B cell (primary cell): ENCODE measurements at regions not wholly inside any gene's neighbourhood (a gene's known extent, or its start where the extent isn't known, plus 50 kb on each side); places are given as distances from the start of the nearest gene placed in this dataset.

ENCODE experiments used
- ATAC-seq: fragments of 200-7000 bp; cut with Tn5 transposase; one replicate; pipeline ENCODE4 v1.10.0; 2021; ENCODE audit warnings: low read depth, mild to moderate bottlenecking, moderate number of reproducible peaks, moderate library complexity
- CTCF ChIA-PET: fragments of 350-600 bp; sonication (Branson Sonifier 250); formaldehyde crosslinking; loops from one replicate; lab custom pipeline; 2021; ENCODE audit warnings: antibody characterized with exemption, inconsistent platforms; lab: Charles Lee
- POLR2A ChIA-PET: fragments of 350-600 bp; sonication (Branson Sonifier 250); formaldehyde crosslinking; loops from one replicate; lab custom pipeline; 2021; ENCODE audit warnings: antibody characterized with exemption; lab: Charles Lee
- DNase-seq: peaks from one replicate; pipeline ENCODE4 v3.0.0; 2013
- H2AFZ ChIP-seq: 2 replicates; pipeline ENCODE4 v1.6.1; 2012; ENCODE audit warnings: mild to moderate bottlenecking, low read depth, low read length; ENCODE audit not compliant: insufficient read depth, poor library complexity, severe bottlenecking
- H3K27ac ChIP-seq, 2 donors: 1 replicate in 1 of 2; 2 replicates in 1 of 2; pipeline ENCODE4 v1.5.1; 2012 to 2013; ENCODE audit warnings: low read length in 2 of 2, mild to moderate bottlenecking in 2 of 2, moderate library complexity in 1 of 2
- H3K27me3 ChIP-seq, 4 experiments: fragments of 200-600 bp in 1 of 4; sonication (generic) in 1 of 4; replicated peaks in 1 of 4; 1 replicate in 2 of 4; 2 replicates in 2 of 4; pipeline versions ENCODE4 v1.6.1 to v1.7.0; 2013 to 2016; ENCODE audit warnings: low read length in 3 of 4, mild to moderate bottlenecking in 2 of 4, mixed read lengths in 1 of 4, moderate library complexity in 1 of 4; ENCODE audit not compliant: insufficient read depth in 4 of 4, control insufficient read depth in 3 of 4; ENCODE audit errors: control extremely low read depth in 1 of 4
- H3K36me3 ChIP-seq, 2 experiments: replicated peaks in 1 of 2; 1 replicate in 1 of 2; 2 replicates in 1 of 2; pipeline versions ENCODE4 v1.6.1 to v1.7.1; 2013; ENCODE audit warnings: low read length in 1 of 2; ENCODE audit not compliant: insufficient read depth in 2 of 2, control insufficient read depth in 1 of 2; ENCODE audit errors: control extremely low read depth in 1 of 2, extremely low read depth in 1 of 2
- H3K4me1 ChIP-seq, 2 donors: fragments of 200-600 bp in 1 of 2; sonication (generic) in 1 of 2; 1 replicate in 1 of 2; 2 replicates in 1 of 2; pipeline versions ENCODE4 v1.5.1 to v1.6.1; 2013 to 2017; ENCODE audit warnings: low read length in 2 of 2; ENCODE audit not compliant: control insufficient read depth in 2 of 2, insufficient read depth in 2 of 2
- H3K4me2 ChIP-seq: replicated peaks from 2 replicates; pipeline ENCODE3; 2012; ENCODE audit warnings: mild to moderate bottlenecking, low read depth, low read length; ENCODE audit not compliant: poor library complexity, severe bottlenecking
- H3K4me3 ChIP-seq, 5 experiments: fragments of 200-600 bp in 1 of 5; sonication (generic) in 1 of 5; 1 replicate in 3 of 5; 2 replicates in 2 of 5; pipeline versions ENCODE4 v1.5.1 to v1.7.0; 2011 to 2016; ENCODE audit warnings: low read length in 4 of 5, mild to moderate bottlenecking in 4 of 5, low read depth in 2 of 5, control low read depth in 1 of 5, moderate library complexity in 1 of 5; ENCODE audit not compliant: insufficient read depth in 1 of 5; ENCODE audit errors: control extremely low read depth in 1 of 5, extremely low read depth in 1 of 5
- H3K79me2 ChIP-seq: fragments of 200-600 bp; sonication (generic); one replicate; pipeline ENCODE4 v1.6.0; 2016; ENCODE audit warnings: low read length; ENCODE audit not compliant: control insufficient read depth, insufficient read depth
- H3K9ac ChIP-seq: fragments of 200-600 bp; sonication (generic); 2 replicates; pipeline ENCODE4 v1.6.1; 2017; ENCODE audit warnings: mild to moderate bottlenecking, low read length, moderate library complexity
- H3K9me3 ChIP-seq, 3 donors: one replicate each; pipeline versions ENCODE4 v1.6.1 to v1.7.1; 2013; ENCODE audit warnings: low read length in 2 of 3; ENCODE audit not compliant: control insufficient read depth in 2 of 3, insufficient read depth in 1 of 3; ENCODE audit errors: control extremely low read depth in 1 of 3
- H4K20me1 ChIP-seq: 2 replicates; pipeline ENCODE4 v1.6.0; 2012; ENCODE audit warnings: mild to moderate bottlenecking, low read length; ENCODE audit not compliant: insufficient read depth, control insufficient read depth, poor library complexity, severe bottlenecking
- H3K27ac Mint-ChIP-seq: one replicate; pipeline ENCODE4 v1.8.0; 2021; ENCODE audit warnings: mixed read lengths
- H3K27me3 Mint-ChIP-seq: one replicate; pipeline ENCODE4 v1.8.0; 2021; ENCODE audit warnings: mixed read lengths
- H3K4me1 Mint-ChIP-seq: one replicate; pipeline ENCODE4 v1.8.0; 2021; ENCODE audit warnings: mixed read lengths
- H3K4me3 Mint-ChIP-seq: one replicate; pipeline ENCODE4 v1.8.0; 2021; ENCODE audit warnings: mixed read lengths
- H3K9me3 Mint-ChIP-seq: one replicate; pipeline ENCODE4 v1.8.0; 2022; ENCODE audit warnings: mixed read lengths; ENCODE audit not compliant: insufficient read depth
- CTCF ChIP-seq: fragments of 200-600 bp; IDR thresholded peaks from one replicate; pipeline ENCODE4 v1.8.0; 2022; ENCODE audit warnings: antibody characterized with exemption, mild to moderate bottlenecking
- EZH2 ChIP-seq: IDR thresholded peaks from 2 replicates; pipeline ENCODE4 v1.6.1; 2012; ENCODE audit warnings: borderline replicate concordance, low read depth, mild to moderate bottlenecking, moderate library complexity, low read length; ENCODE audit not compliant: insufficient read depth, poor library complexity, severe bottlenecking
- WGBS: methylation state at CpG from one replicate; pipeline ENCODE4 v1.1.5; 2013; ENCODE audit warnings: missing lambda C conversion rate; ENCODE audit not compliant: insufficient coverage; 5-methylcytosine and 5-hydroxymethylcytosine counted together
- intact Hi-C: fragments of 100-400 bp; cut with micrococcal nuclease; formaldehyde crosslinking; loops from one replicate; pipeline ENCODE4 v1.10.0; 2022

GRCh38 chr6:45780523-45780922, 235.1 kb downstream of the CLIC5 start:
- Histone ChIP-seq H3K4me1 (no peaks in the 10 kb centered on the region), H3K4me2 (no peak overlapping the region), H4K20me1 (no peaks in the 10 kb centered on the region), H3K36me3 (no peaks in the 10 kb centered on the region), H3K9ac (no peak overlapping the region), H3K27me3 (no peaks in the 10 kb centered on the region), H3K27ac (no peak overlapping the region), H2AFZ (no peak overlapping the region), H3K79me2 (no peaks in the 10 kb centered on the region), H3K9me3 (no peaks in the 10 kb centered on the region), H3K4me3 (no peak overlapping the region)
- 92% methylated on average over 2 of the region's 2 CpGs for WGBS
- CTCF ChIA-PET, result no interaction called here
- no peak for TF ChIP-seq EZH2
- no peak for TF ChIP-seq CTCF
- ATAC-seq, result no peak
- Mint-ChIP-seq H3K4me3 (no peak overlapping the region), H3K27ac (no peak overlapping the region), H3K27me3 (no peaks in the 10 kb centered on the region), H3K9me3 (no peaks in the 10 kb centered on the region), H3K4me1 (no peaks in the 10 kb centered on the region)
- intact Hi-C loops, result no loop called here
- POLR2A ChIA-PET, result no interaction called here
- no peak for DNase-seq

DNA sequence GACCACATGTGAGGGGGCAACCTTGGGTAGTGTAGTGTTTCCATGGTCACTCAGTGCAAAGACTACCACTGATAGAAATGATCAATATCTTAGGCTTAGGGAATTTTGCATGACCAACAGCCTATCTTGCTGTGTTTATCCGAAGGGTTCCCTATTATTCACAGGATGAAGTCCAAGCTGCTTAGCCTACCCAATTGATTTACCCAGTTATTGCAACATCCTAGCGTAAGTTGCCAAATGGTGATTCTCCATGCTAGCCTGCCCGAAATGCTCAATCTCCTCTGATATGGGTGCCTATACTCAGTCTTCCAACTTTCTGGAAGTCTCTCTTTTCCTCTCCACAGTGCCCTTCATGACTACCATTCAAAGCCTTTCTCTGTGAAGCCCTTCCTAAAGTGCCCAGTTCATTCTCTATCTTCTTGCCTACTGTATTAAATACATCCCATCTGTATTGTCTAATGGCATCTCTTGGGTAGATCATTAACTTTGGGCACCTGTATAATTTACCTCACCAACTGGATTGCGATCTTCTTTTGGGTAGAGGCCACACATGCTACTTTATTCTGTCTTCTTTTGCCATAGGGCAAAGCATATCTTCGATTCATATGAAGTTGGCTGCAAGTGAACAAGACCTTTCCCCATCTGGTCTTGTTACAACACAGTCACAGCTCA, 240.5 kb downstream of the CLIC5 start:
- no peaks in the 10 kb centered on the region for H3K9me3 Mint-ChIP-seq
- H3K4me1 Mint-ChIP-seq, result no peaks in the 10 kb centered on the region
- H3K79me2 ChIP-seq, result no peaks in the 10 kb centered on the region
- H3K9ac ChIP-seq, result no peak overlapping the region
- no peaks in the 10 kb centered on the region for H4K20me1 ChIP-seq
- H3K27me3 ChIP-seq, result peaks cover 0 to 3% (median 0%) of the 10 kb centered on the region in 4 experiments
- no peak overlapping the region for H3K27ac Mint-ChIP-seq
- no peak overlapping the region for H3K4me3 Mint-ChIP-seq
- H3K27me3 Mint-ChIP-seq, result peaks cover 5% of the 10 kb centered on the region
- DNase-seq (no peak), ATAC-seq (no peak)
- no peak for TF ChIP-seq CTCF
- no peak for TF ChIP-seq EZH2
- no peak overlapping the region for H3K27ac ChIP-seq
- no peak overlapping the region for H2AFZ ChIP-seq
- ChIA-PET POLR2A (interaction anchor here (0.6 kb wide), 1 partner anchor 151 kb away, joined by 4 read pairs; no protein-coding TSS in a partner anchor), CTCF (no interaction called here)
- H3K4me1 ChIP-seq, result no peaks in the 10 kb centered on the region
- no peak overlapping the region for H3K4me3 ChIP-seq
- H3K9me3 ChIP-seq, result peaks cover 0 to 2% (median 0%) of the 10 kb centered on the region in 3 donors
- no peak overlapping the region for H3K4me2 ChIP-seq
- intact Hi-C loops, result no loop called here
- no peaks in the 10 kb centered on the region for H3K36me3 ChIP-seq
- 95% methylated on average over 3 of the region's 5 CpGs for WGBS
